GM20000 (cell line): ENCODE measurements at regions not wholly inside any gene's neighbourhood (a gene's known extent, or its start where the extent isn't known, plus 50 kb on each side); places are given as distances from the start of the nearest gene placed in this dataset.

Source experiments
- DNase-seq: peaks from one replicate; pipeline ENCODE4 v3.0.0; 2012; ENCODE audit warnings: low spot score
- CTCF ChIP-seq: IDR thresholded peaks from 2 replicates; pipeline ENCODE4 v1.5.1; 2012; ENCODE audit warnings: mild to moderate bottlenecking, control low read depth; ENCODE audit errors: extremely low read depth, missing control alignments

- no peak for DNase-seq
- TF ChIP-seq CTCF = no peak
These were observed 311.7 kb upstream of the SEMA6D start for GRCh38 chr15:47405365-47406162.

DNA sequence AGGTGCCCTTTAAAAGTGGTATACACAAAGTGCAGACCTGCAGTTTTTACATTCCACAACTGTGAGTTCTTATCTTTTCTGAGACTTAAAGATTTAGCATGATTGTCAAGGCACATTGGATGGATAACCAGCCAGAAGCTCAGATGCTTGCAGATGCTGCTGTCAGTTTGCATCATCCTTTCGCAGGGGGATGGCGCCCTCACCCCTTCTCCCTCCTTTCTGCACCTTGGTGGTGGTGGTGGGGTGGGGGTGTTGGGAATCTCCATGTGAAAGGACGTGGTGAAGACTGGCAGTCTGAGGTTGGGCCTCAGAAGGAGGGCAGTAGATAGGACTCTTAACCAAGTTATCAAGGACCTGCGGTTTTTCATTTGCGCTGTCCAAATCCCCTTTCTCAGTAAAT is 309.6 kb upstream of the SEMA6D start:
- no peak for TF ChIP-seq CTCF
- no peak for DNase-seq

- no peak for DNase-seq
- no peak for TF ChIP-seq CTCF
These were observed 308.3 kb upstream of the SEMA6D start for GRCh38 chr15:47409038-47409437.

- TF ChIP-seq CTCF = no peak
- no peak for DNase-seq
These were observed 307.7 kb upstream of the SEMA6D start for GRCh38 chr15:47409600-47409999.

DNA sequence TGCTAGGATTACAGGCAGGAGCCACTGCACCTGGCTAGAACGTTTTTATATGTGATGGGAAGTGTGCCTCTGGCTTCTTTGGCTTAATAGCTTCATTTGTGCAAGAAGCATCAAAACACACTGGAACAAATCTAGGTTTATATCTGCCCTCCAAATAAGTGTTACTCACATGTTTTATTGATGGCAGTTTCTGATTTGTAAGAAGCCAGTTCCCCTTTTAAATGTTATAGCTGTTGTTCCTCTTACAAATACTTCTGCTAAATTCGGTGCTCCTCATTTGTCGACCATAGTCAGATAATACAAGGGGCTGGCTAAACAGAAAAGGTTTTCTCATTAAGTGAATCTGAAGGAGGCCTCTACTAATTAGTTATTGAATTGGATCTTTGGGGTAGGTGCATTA is 307.1 kb upstream of the SEMA6D start:
- DNase-seq = no peak
- no peak for TF ChIP-seq CTCF

DNA sequence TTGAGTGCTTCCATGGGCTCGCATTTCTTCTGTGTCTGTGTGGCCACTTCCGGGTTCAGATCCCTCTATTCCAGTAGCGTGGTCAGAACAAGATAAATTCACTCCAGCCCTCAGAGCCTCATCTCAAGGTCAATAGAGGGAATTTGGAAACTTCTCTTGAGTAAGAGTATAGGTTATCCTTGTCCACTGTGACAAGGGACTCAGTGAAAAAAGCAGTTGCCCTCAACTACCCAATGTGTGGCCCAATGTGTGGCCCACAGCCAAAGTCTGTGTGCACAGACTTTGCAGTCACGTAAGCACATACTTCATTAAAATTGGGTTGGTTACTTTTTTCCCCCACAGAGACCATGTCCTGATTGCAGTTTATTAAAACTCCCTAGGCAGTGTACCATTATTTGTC is 305.6 kb upstream of the SEMA6D start:
- DNase-seq = no peak
- TF ChIP-seq CTCF = no peak

GRCh38 chr15:47412136-47412535 is 305.2 kb upstream of the SEMA6D start:
- no peak for DNase-seq
- TF ChIP-seq CTCF = no peak
